ENCODE measurements at regions not wholly inside any gene's neighbourhood (a gene's known extent, or its start where the extent isn't known, plus 50 kb on each side); places are given as distances from the start of the nearest gene placed in this dataset.

DNA sequence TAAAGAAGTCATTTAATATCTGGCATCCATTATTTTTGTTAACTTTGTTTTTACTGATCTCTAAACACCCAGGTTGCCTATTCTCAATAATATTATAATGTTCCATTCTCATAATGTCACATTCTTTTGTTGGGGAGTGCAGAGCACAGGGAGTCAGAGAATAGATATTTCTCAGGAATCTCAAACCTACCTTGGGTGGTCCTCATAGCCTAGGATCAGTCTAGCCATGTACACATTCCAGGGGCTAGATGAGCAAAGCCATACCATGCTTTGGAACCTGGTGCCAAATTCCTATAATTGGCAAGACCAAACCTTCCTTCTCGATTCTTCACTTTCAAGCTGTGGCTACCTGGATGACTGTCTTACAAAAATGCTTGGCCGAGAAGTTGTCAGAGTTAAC is 1124.7 kb upstream of the WWC1 start (continued):
- no peak for TF ChIP-seq POLR2AphosphoS2 (IDR thresholded peaks at IDR 0.05; ENCODE audit: low read depth, low read length)
- TF ChIP-seq HDAC2 (IDR thresholded peaks at IDR 0.05) = no peak

DNA sequence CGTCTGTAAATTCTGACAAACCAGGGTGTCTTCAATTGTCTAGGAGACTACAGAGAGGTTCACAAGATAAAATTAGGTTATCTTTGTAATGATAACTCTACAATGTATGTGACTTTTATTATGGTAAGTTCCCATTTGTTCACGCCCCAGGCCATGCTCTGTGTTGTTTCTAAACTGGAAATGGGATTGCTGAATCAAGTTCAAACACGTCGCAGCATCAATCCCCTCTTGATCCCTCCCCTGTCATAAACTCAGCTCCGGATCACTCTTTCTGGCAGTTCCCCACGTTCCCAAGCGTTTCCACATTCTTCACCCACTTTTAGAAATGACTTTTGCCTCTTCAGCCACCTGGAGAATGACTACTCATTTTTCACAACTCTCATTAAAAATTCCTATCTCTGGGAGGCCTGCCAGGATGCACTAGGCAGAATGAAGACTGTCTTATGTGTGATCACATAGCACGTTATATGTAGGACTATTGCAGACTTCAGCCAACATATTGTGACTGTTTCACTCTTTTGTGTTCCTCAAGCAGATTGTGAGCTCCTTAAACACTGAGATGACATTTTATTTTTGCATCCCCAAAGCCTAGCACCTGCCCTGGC is 1124.2 kb upstream of the WWC1 start:
- no peak for DNase-seq (ENCODE audit: low read depth, low spot score)
- TF ChIP-seq, protein P1, sequence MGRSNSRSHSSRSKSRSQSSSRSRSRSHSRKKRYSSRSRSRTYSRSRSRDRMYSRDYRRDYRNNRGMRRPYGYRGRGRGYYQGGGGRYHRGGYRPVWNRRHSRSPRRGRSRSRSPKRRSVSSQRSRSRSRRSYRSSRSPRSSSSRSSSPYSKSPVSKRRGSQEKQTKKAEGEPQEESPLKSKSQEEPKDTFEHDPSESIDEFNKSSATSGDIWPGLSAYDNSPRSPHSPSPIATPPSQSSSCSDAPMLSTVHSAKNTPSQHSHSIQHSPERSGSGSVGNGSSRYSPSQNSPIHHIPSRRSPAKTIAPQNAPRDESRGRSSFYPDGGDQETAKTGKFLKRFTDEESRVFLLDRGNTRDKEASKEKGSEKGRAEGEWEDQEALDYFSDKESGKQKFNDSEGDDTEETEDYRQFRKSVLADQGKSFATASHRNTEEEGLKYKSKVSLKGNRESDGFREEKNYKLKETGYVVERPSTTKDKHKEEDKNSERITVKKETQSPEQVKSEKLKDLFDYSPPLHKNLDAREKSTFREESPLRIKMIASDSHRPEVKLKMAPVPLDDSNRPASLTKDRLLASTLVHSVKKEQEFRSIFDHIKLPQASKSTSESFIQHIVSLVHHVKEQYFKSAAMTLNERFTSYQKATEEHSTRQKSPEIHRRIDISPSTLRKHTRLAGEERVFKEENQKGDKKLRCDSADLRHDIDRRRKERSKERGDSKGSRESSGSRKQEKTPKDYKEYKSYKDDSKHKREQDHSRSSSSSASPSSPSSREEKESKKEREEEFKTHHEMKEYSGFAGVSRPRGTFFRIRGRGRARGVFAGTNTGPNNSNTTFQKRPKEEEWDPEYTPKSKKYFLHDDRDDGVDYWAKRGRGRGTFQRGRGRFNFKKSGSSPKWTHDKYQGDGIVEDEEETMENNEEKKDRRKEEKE (IDR thresholded peaks at IDR 0.05) = no peak
- TF ChIP-seq KAT2A (conservative IDR thresholded peaks at IDR 0.05; ENCODE audit: control insufficient read depth, low read depth, low read length) (no peak), SREBF1 (IDR thresholded peaks at IDR 0.05; ENCODE audit: low read length) (no peak), SRF (IDR thresholded peaks at IDR 0.05; ENCODE audit: low read depth in 2 of 2, low read length in 2 of 2) (no peak), HCFC1 (IDR thresholded peaks at IDR 0.05; ENCODE audit: low read length) (no peak), NR2C1 (IDR thresholded peaks at IDR 0.05) (no peak), NRF1 (conservative IDR thresholded peaks at IDR 0.05; ENCODE audit: low read depth, low read length) (no peak), CEBPB (IDR thresholded peaks at IDR 0.05; ENCODE audit: borderline replicate concordance in 1 of 2, low read depth in 2 of 2, low read length in 2 of 2) (no peak), CBX3 (IDR thresholded peaks at IDR 0.05; ENCODE audit: borderline replicate concordance, low read depth) (no peak), NFIC (IDR thresholded peaks at IDR 0.05; ENCODE audit: low read depth, low read length) (no peak), SMARCA5 (IDR thresholded peaks at IDR 0.05) (no peak), YBX1 (IDR thresholded peaks at IDR 0.05) (no peak), RAD51 (IDR thresholded peaks at IDR 0.05) (no peak), TCF12 (IDR thresholded peaks at IDR 0.05; ENCODE audit: low read depth, low read length) (no peak), SUZ12 (IDR thresholded peaks at IDR 0.05; ENCODE audit: unreplicated experiment) (no peak), LARP7 (IDR thresholded peaks at IDR 0.05) (no peak), NFYA (IDR thresholded peaks at IDR 0.05; ENCODE audit: borderline replicate concordance, low read depth, low read length) (no peak)
- TF ChIP-seq, protein P2, sequence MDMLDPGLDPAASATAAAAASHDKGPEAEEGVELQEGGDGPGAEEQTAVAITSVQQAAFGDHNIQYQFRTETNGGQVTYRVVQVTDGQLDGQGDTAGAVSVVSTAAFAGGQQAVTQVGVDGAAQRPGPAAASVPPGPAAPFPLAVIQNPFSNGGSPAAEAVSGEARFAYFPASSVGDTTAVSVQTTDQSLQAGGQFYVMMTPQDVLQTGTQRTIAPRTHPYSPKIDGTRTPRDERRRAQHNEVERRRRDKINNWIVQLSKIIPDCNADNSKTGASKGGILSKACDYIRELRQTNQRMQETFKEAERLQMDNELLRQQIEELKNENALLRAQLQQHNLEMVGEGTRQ (IDR thresholded peaks at IDR 0.05; ENCODE audit: borderline replicate concordance, low read depth, low read length) = no peak
- TF ChIP-seq, protein P3, sequence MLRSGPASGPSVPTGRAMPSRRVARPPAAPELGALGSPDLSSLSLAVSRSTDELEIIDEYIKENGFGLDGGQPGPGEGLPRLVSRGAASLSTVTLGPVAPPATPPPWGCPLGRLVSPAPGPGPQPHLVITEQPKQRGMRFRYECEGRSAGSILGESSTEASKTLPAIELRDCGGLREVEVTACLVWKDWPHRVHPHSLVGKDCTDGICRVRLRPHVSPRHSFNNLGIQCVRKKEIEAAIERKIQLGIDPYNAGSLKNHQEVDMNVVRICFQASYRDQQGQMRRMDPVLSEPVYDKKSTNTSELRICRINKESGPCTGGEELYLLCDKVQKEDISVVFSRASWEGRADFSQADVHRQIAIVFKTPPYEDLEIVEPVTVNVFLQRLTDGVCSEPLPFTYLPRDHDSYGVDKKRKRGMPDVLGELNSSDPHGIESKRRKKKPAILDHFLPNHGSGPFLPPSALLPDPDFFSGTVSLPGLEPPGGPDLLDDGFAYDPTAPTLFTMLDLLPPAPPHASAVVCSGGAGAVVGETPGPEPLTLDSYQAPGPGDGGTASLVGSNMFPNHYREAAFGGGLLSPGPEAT (IDR thresholded peaks at IDR 0.05; ENCODE audit: low read depth) = no peak

More for the DNA sequence above, 1124.2 kb upstream of the WWC1 start:
- no peaks in the 10 kb centered on the region for H3K79me2 ChIP-seq (ENCODE audit: control insufficient read depth, insufficient read depth, low read length)
- H2AFZ ChIP-seq (ENCODE audit: control insufficient read depth, low read depth, low read length) = no peak overlapping the region
- SMC1A ChIA-PET (ENCODE audit: uncharacterized antibody, unreplicated experiment) = no interaction called here
- no peak overlapping the region for H3K4me3 ChIP-seq
- no peaks in the 10 kb centered on the region for H3K4me1 ChIP-seq (ENCODE audit: control insufficient read depth, insufficient read depth, low read length)
- no peak for ATAC-seq
- intact Hi-C loops (cut with micrococcal nuclease; ENCODE audit: unreplicated experiment) = no loop called here
- no peaks in the 10 kb centered on the region for H3K27me3 ChIP-seq (replicated peaks in 1 of 2; ENCODE audit: control insufficient read depth in 2 of 2, insufficient read depth in 2 of 2, low read length in 1 of 2)
- no peaks in the 10 kb centered on the region for H3K36me3 ChIP-seq (ENCODE audit: control insufficient read depth in 2 of 2, insufficient read depth in 2 of 2, low read length in 1 of 2)
- CTCF ChIA-PET = no interaction called here
- 21% methylated on average over 8 of the region's 8 CpGs for WGBS (ENCODE audit: insufficient coverage, insufficient replicate concordance, low lambda C conversion rate, missing lambda C conversion rate)
- no peak for FAIRE-seq
- H3K4me2 ChIP-seq (ENCODE audit: control insufficient read depth, insufficient read depth) = no peak overlapping the region
- no TSS peak for BruUV-seq (replicated peaks)
- H3K9me3 ChIP-seq (replicated peaks; ENCODE audit: control insufficient read depth, insufficient read depth, low read length) = no peaks in the 10 kb centered on the region
- in situ Hi-C loops (cut with MboI) = no loop called here
- no peak overlapping the region for H3K27ac ChIP-seq (ENCODE audit: control insufficient read depth, insufficient read depth)
- POLR2A ChIA-PET = no interaction called here
- RAD21 ChIA-PET (ENCODE audit: unreplicated experiment) = no interaction called here
- no peaks in the 10 kb centered on the region for H4K20me1 ChIP-seq (ENCODE audit: control insufficient read depth, insufficient read depth)
- H3K9ac ChIP-seq (ENCODE audit: control insufficient read depth, insufficient read depth, low read length) = no peak overlapping the region

Data from GM12878 (cell line).